ENCODE measurements at regions not wholly inside any gene's neighbourhood (a gene's known extent, or its start where the extent isn't known, plus 50 kb on each side); places are given as distances from the start of the nearest gene placed in this dataset.

- TF ChIP-seq CTCF (IDR thresholded peaks at IDR 0.05) (no peak), POLR2AphosphoS5 (IDR thresholded peaks at IDR 0.05) (no peak)
Observed at GRCh38 chr10:84805149-84805548, 476.8 kb downstream of the CCSER2 start.
